ENCODE measurements at regions not wholly inside any gene's neighbourhood (a gene's known extent, or its start where the extent isn't known, plus 50 kb on each side); places are given as distances from the start of the nearest gene placed in this dataset.

DNA sequence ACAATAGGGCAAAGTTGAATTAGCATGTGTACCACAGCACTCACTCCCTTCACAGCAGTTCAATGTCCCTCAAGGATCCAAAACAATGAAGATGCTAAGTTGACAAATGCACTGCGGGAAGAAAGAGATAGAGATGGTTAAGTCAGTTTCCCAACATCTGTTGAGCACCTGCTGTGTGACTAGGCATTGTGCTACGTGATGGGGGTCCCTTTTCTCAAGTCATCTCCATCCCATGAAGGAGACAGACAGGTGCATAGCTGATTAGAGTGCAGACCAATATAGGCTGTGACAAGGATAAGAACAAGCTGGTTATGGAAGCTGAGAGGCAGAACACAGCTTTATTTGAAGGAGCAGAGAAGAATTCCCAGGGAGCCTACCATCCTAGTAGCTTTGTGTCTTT lies 114.2 kb downstream of the HAPSTR1 start (continued):
- TF ChIP-seq, protein P1, sequence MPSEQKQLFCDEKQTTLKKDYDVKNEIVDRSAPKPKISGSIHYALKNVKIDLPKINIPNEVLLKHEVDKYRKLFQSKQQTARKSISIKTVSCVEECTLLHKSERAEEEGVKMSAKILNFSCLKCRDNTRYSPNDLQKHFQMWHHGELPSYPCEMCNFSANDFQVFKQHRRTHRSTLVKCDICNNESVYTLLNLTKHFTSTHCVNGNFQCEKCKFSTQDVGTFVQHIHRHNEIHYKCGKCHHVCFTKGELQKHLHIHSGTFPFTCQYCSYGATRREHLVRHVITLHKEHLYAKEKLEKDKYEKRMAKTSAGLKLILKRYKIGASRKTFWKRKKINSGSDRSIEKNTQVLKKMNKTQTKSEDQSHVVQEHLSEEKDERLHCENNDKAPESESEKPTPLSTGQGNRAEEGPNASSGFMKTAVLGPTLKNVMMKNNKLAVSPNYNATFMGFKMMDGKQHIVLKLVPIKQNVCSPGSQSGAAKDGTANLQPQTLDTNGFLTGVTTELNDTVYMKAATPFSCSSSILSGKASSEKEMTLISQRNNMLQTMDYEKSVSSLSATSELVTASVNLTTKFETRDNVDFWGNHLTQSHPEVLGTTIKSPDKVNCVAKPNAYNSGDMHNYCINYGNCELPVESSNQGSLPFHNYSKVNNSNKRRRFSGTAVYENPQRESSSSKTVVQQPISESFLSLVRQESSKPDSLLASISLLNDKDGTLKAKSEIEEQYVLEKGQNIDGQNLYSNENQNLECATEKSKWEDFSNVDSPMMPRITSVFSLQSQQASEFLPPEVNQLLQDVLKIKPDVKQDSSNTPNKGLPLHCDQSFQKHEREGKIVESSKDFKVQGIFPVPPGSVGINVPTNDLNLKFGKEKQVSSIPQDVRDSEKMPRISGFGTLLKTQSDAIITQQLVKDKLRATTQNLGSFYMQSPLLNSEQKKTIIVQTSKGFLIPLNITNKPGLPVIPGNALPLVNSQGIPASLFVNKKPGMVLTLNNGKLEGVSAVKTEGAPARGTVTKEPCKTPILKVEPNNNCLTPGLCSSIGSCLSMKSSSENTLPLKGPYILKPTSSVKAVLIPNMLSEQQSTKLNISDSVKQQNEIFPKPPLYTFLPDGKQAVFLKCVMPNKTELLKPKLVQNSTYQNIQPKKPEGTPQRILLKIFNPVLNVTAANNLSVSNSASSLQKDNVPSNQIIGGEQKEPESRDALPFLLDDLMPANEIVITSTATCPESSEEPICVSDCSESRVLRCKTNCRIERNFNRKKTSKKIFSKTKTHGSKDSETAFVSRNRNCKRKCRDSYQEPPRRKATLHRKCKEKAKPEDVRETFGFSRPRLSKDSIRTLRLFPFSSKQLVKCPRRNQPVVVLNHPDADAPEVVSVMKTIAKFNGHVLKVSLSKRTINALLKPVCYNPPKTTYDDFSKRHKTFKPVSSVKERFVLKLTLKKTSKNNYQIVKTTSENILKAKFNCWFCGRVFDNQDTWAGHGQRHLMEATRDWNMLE (tag by site-specific recombination; conservative IDR thresholded peaks at IDR 0.05; ENCODE audit: low read depth): no peak
- no peak for TF ChIP-seq KLF8 (tag by site-specific recombination; IDR thresholded peaks at IDR 0.05)
- TF ChIP-seq, protein P2, sequence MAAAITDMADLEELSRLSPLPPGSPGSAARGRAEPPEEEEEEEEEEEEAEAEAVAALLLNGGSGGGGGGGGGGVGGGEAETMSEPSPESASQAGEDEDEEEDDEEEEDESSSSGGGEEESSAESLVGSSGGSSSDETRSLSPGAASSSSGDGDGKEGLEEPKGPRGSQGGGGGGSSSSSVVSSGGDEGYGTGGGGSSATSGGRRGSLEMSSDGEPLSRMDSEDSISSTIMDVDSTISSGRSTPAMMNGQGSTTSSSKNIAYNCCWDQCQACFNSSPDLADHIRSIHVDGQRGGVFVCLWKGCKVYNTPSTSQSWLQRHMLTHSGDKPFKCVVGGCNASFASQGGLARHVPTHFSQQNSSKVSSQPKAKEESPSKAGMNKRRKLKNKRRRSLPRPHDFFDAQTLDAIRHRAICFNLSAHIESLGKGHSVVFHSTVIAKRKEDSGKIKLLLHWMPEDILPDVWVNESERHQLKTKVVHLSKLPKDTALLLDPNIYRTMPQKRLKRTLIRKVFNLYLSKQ (tag by site-specific recombination; IDR thresholded peaks at IDR 0.05; ENCODE audit: borderline replicate concordance): no peak

DNA sequence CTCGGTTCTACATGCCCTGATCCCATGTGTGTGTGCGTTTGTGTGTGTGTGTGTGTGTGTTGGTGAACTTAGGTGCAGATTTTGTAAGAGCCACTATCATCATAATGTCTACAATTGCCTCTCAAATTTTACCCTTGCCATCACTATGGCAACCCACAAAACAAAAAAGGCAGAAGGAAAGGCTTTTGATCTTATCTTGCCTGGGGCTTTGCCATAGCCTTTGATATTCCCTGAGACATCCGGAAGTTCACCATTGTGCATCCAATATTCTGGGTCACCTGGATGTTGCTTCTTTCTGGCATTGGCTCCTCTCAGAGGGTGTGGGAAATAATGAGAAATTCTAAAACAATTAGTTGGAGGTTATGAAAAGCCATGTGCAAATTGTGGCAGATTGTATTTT lies 114.7 kb downstream of the HAPSTR1 start:
- H3K9me3 ChIP-seq (ENCODE audit: control insufficient read depth, insufficient read depth, low read depth, low read length): no peaks in the 10 kb centered on the region
- POLR2A ChIA-PET: no interaction called here
- H3K4me1 ChIP-seq (ENCODE audit: control insufficient read depth, insufficient read depth, low read length): no peaks in the 10 kb centered on the region
- no peaks in the 10 kb centered on the region for H3K36me3 ChIP-seq (ENCODE audit: control insufficient read depth in 2 of 2, insufficient read depth in 1 of 2, low read length in 2 of 2)
- TF ChIP-seq, protein P3, sequence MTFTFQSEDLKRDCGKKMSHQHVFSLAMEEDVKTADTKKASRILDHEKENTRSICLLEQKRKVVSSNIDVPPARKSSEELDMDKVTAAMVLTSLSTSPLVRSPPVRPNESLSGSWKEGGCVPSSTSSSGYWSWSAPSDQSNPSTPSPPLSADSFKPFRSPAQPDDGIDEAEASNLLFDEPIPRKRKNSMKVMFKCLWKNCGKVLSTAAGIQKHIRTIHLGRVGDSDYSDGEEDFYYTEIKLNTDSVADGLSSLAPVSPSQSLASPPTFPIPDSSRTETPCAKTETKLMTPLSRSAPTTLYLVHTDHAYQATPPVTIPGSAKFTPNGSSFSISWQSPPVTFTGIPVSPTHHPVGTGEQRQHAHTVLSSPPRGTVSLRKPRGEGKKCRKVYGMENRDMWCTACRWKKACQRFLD (tag by site-specific recombination; IDR thresholded peaks at IDR 0.05): no peak
- TF ChIP-seq ZNF37A (tag by site-specific recombination; IDR thresholded peaks at IDR 0.05) (no peak), ZNF596 (tag by site-specific recombination; IDR thresholded peaks at IDR 0.05) (no peak), WT1 (tag by site-specific recombination; IDR thresholded peaks at IDR 0.05) (no peak), ZNF660 (tag by site-specific recombination; IDR thresholded peaks at IDR 0.05) (no peak), ZNF677 (tag by site-specific recombination; IDR thresholded peaks at IDR 0.05) (no peak), ZNF175 (tag by site-specific recombination; IDR thresholded peaks at IDR 0.05) (no peak), ZNF501 (tag by site-specific recombination; IDR thresholded peaks at IDR 0.05) (no peak), MYNN (tag by site-specific recombination; IDR thresholded peaks at IDR 0.05; ENCODE audit: borderline replicate concordance) (no peak), PRDM1 (tag by site-specific recombination; IDR thresholded peaks at IDR 0.05) (no peak), SP2 (tag by site-specific recombination; IDR thresholded peaks at IDR 0.05) (no peak), ZNF629 (tag by site-specific recombination; IDR thresholded peaks at IDR 0.05) (no peak), ZNF792 (tag by site-specific recombination; IDR thresholded peaks at IDR 0.05) (no peak), ZNF549 (tag by site-specific recombination; IDR thresholded peaks at IDR 0.05) (no peak), ZNF146 (tag by site-specific recombination; IDR thresholded peaks at IDR 0.05) (no peak)
- TF ChIP-seq, protein P4, sequence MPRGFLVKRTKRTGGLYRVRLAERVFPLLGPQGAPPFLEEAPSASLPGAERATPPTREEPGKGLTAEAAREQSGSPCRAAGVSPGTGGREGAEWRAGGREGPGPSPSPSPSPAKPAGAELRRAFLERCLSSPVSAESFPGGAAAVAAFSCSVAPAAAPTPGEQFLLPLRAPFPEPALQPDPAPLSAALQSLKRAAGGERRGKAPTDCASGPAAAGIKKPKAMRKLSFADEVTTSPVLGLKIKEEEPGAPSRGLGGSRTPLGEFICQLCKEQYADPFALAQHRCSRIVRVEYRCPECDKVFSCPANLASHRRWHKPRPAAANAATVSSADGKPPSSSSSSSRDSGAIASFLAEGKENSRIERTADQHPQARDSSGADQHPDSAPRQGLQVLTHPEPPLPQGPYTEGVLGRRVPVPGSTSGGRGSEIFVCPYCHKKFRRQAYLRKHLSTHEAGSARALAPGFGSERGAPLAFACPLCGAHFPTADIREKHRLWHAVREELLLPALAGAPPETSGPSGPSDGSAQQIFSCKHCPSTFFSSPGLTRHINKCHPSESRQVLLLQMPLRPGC (tag by site-specific recombination; IDR thresholded peaks at IDR 0.05): no peak
- no peak overlapping the region for H3K4me3 ChIP-seq (ENCODE audit: low read depth, low read length)
- H3K27ac ChIP-seq (ENCODE audit: extremely low read depth, low read depth, low read length): no peak overlapping the region
- CTCF ChIA-PET: no interaction called here
